ENCODE measurements at regions not wholly inside any gene's neighbourhood (a gene's known extent, or its start where the extent isn't known, plus 50 kb on each side); places are given as distances from the start of the nearest gene placed in this dataset.

- TF ChIP-seq BHLHE40 (IDR thresholded peaks at IDR 0.05; ENCODE audit: borderline replicate concordance in 1 of 2, low read depth in 2 of 2, low read length in 1 of 2), result no peak
- no peak for TF ChIP-seq HDGF (IDR thresholded peaks at IDR 0.05)
- TF ChIP-seq CBX5 (IDR thresholded peaks at IDR 0.05; ENCODE audit: low read depth), result no peak
- no peak for TF ChIP-seq CTCF (IDR thresholded peaks at IDR 0.05 in 2 of 3, conservative IDR thresholded peaks at IDR 0.05 in 1 of 3; ENCODE audit: control insufficient read depth in 2 of 3, extremely low read depth in 1 of 3, insufficient read depth in 1 of 3, low read depth in 3 of 3, low read length in 3 of 3)
- TF ChIP-seq ZBTB11 (CRISPR knock-in tag; IDR thresholded peaks at IDR 0.05), result no peak
- no peak for TF ChIP-seq USF2 (IDR thresholded peaks at IDR 0.05; ENCODE audit: borderline replicate concordance, low read depth, low read length)
- no peak for TF ChIP-seq POLR2A (IDR thresholded peaks at IDR 0.05; ENCODE audit: low read depth, low read length)
- TF ChIP-seq KDM1A (IDR thresholded peaks at IDR 0.05; ENCODE audit: borderline replicate concordance), result no peak
- no peak for TF ChIP-seq EP300 (IDR thresholded peaks at IDR 0.05; ENCODE audit: borderline replicate concordance in 1 of 2, control insufficient read depth in 1 of 2, low read depth in 2 of 2, low read length in 2 of 2)
- no peak for TF ChIP-seq KAT2A (conservative IDR thresholded peaks at IDR 0.05; ENCODE audit: control insufficient read depth, low read depth, low read length)
- no peak for TF ChIP-seq FOS (IDR thresholded peaks at IDR 0.05; ENCODE audit: borderline replicate concordance, extremely low read depth, insufficient read length)
- TF ChIP-seq REST (IDR thresholded peaks at IDR 0.05; ENCODE audit: low read depth, low read length), result no peak
- no peak for TF ChIP-seq NBN (IDR thresholded peaks at IDR 0.05)
Measured at GRCh38 chr18:73812423-73812822, 335.2 kb downstream of the FBXO15 start.
